ENCODE measurements at regions not wholly inside any gene's neighbourhood (a gene's known extent, or its start where the extent isn't known, plus 50 kb on each side); places are given as distances from the start of the nearest gene placed in this dataset.

- ChIA-PET CTCF (no interaction called here), POLR2A (no interaction called here)
- TF ChIP-seq CTCF (IDR thresholded peaks at IDR 0.05; ENCODE audit: insufficient read depth, low read length, missing control alignments), result no peak
- no peak for DNase-seq (ENCODE audit: low read depth, low spot score)
- H3K4me3 ChIP-seq (ENCODE audit: low read depth, low read length), result no peak overlapping the region
These were observed 185.9 kb upstream of the GBE1 start for GRCh38 chr3:81947359-81947758.

GRCh38 chr3:81938681-81939080 lies 177.2 kb upstream of the GBE1 start:
- CTCF ChIA-PET, result no interaction called here
- no peak for DNase-seq (ENCODE audit: low read depth, low spot score)
- no peak overlapping the region for H3K4me3 ChIP-seq (ENCODE audit: low read depth, low read length)
- POLR2A ChIA-PET, result no interaction called here
- no peak for TF ChIP-seq CTCF (IDR thresholded peaks at IDR 0.05; ENCODE audit: insufficient read depth, low read length, missing control alignments)

- no peak for DNase-seq (ENCODE audit: low read depth, low spot score)
- no peak overlapping the region for H3K4me3 ChIP-seq (ENCODE audit: low read depth, low read length)
- POLR2A ChIA-PET, result no interaction called here
- CTCF ChIA-PET, result interaction anchor here (1.9 kb wide), 1 partner anchor 28 kb away, joined by 8 read pairs; no protein-coding TSS in a partner anchor
- TF ChIP-seq CTCF (IDR thresholded peaks at IDR 0.05; ENCODE audit: insufficient read depth, low read length, missing control alignments), result no peak
These were observed 175.4 kb upstream of the GBE1 start for GRCh38 chr3:81936817-81937216.

GRCh38 chr3:81932681-81933080 lies 171.2 kb upstream of the GBE1 start:
- H3K4me3 ChIP-seq (ENCODE audit: low read depth, low read length), result no peak overlapping the region
- no peak for TF ChIP-seq CTCF (IDR thresholded peaks at IDR 0.05; ENCODE audit: insufficient read depth, low read length, missing control alignments)
- CTCF ChIA-PET, result no interaction called here
- POLR2A ChIA-PET, result no interaction called here
- DNase-seq (ENCODE audit: low read depth, low spot score), result no peak

- ChIA-PET POLR2A (no interaction called here), CTCF (interaction anchor here (0.6 kb wide), 1 partner anchor 441 kb away, joined by 3 read pairs; no protein-coding TSS in a partner anchor)
- no peak for TF ChIP-seq CTCF (IDR thresholded peaks at IDR 0.05; ENCODE audit: insufficient read depth, low read length, missing control alignments)
- H3K4me3 ChIP-seq (ENCODE audit: low read depth, low read length), result no peak overlapping the region
- DNase-seq (ENCODE audit: low read depth, low spot score), result no peak
These were observed 170.1 kb upstream of the GBE1 start for GRCh38 chr3:81931265-81932251.

GRCh38 chr3:81929697-81930096 lies 168.3 kb upstream of the GBE1 start:
- CTCF ChIA-PET, result interaction anchor here (2.5 kb wide), 1 partner anchor 20 kb away, joined by 7 read pairs; no protein-coding TSS in a partner anchor
- TF ChIP-seq CTCF (IDR thresholded peaks at IDR 0.05; ENCODE audit: insufficient read depth, low read length, missing control alignments), result no peak
- DNase-seq (ENCODE audit: low read depth, low spot score), result no peak
- no peak overlapping the region for H3K4me3 ChIP-seq (ENCODE audit: low read depth, low read length)
- POLR2A ChIA-PET, result no interaction called here
